Right atrium auricular region (tissue), 2 donors: ENCODE measurements at regions not wholly inside any gene's neighbourhood (a gene's known extent, or its start where the extent isn't known, plus 50 kb on each side); places are given as distances from the start of the nearest gene placed in this dataset.

Experiments used
- DNase-seq: peaks from one replicate; pipeline ENCODE4 v3.0.0-alpha.2; 2019; ENCODE audit warnings: low spot score
- H3K27ac ChIP-seq, 2 donors: fragments of 200-600 bp; sonication (generic); 1 replicate in 1 of 2; 2 replicates in 1 of 2; pipeline ENCODE4 v1.5.1; 2016 to 2019
- H3K27me3 ChIP-seq, 2 donors: fragments of 200-600 bp; sonication (generic); one replicate each; pipeline versions ENCODE4 v1.5.1 to v1.6.0; 2017 to 2019
- H3K36me3 ChIP-seq: fragments of 200-600 bp; sonication (generic); one replicate; pipeline ENCODE4 v1.5.1; 2016
- H3K4me1 ChIP-seq, 2 donors: fragments of 200-600 bp; sonication (generic); one replicate each; pipeline versions ENCODE4 v1.5.1 to v1.6.0; 2017 to 2019
- H3K4me3 ChIP-seq, 2 donors: fragments of 200-600 bp; sonication (generic); 1 replicate in 1 of 2; 2 replicates in 1 of 2; pipeline ENCODE4 v1.5.1; 2017 to 2019; ENCODE audit warnings: mild to moderate bottlenecking in 1 of 2, moderate library complexity in 1 of 2
- H3K9me3 ChIP-seq, 2 donors: fragments of 200-600 bp; sonication (generic); one replicate each; pipeline ENCODE4 v1.5.1; 2019
- TF ChIP-seq, protein P1 (sequence below), 2 donors: fragments of 200-600 bp; sonication (generic); IDR thresholded peaks; one replicate each; pipeline ENCODE4 v1.5.1; 2019; ENCODE audit warnings: antibody characterized with exemption in 2 of 2

DNA sequence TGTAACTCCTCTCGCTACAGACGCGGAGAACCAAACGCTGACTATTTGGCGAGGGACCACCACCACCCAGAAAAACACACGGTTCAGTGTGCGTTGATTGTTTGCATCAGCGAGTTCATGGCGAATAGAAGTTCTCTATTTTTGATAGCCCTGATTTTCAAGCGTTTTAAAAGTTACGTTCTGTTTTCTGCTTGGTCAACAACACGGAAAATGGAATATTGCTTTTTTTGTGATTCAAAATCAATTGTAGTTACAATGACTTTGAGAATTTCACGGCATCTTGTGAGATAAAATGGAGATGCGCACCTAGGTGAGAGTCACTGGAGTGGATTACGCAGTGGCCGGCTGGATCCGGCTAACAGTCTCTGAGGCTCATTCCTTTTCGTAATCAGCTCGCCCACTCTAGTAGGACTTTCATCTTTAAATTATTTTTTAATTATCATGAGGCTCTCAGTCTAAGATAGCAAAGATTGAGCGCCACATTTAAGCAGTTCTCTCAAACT, 54.8 kb downstream of the CCDC54 start:
- H3K36me3 ChIP-seq = no peaks in the 10 kb centered on the region

DNA sequence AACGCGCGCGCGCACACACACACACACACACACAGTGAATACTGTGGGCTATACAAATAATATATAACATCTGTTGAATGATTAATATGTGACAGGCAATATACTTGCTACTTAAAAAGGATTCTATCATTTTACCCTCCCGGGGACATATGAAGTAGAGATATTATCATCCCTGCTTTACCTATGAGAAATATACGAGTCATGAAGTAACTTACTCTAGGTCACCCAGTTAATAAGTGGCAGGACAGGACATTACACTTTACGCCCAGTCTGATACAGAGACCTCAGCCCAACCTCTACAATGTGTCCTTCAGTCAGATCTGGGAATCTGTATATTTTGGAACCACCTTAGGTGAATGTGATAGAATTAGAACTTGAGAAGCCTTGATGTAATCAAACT, 55.4 kb downstream of the CCDC54 start:
- Histone ChIP-seq H3K9me3 (no peaks in the 10 kb centered on the region), H3K36me3 (no peaks in the 10 kb centered on the region), H3K27me3 (no peaks in the 10 kb centered on the region), H3K4me1 (peaks cover 0 to 10% of the 10 kb centered on the region in 2 donors), H3K27ac (no peak overlapping the region), H3K4me3 (peak overlapping the region in 1 of 2 donors; percentile 87)
- TF ChIP-seq, protein P1, sequence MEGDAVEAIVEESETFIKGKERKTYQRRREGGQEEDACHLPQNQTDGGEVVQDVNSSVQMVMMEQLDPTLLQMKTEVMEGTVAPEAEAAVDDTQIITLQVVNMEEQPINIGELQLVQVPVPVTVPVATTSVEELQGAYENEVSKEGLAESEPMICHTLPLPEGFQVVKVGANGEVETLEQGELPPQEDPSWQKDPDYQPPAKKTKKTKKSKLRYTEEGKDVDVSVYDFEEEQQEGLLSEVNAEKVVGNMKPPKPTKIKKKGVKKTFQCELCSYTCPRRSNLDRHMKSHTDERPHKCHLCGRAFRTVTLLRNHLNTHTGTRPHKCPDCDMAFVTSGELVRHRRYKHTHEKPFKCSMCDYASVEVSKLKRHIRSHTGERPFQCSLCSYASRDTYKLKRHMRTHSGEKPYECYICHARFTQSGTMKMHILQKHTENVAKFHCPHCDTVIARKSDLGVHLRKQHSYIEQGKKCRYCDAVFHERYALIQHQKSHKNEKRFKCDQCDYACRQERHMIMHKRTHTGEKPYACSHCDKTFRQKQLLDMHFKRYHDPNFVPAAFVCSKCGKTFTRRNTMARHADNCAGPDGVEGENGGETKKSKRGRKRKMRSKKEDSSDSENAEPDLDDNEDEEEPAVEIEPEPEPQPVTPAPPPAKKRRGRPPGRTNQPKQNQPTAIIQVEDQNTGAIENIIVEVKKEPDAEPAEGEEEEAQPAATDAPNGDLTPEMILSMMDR (IDR thresholded peaks at IDR 0.05) = no peak
- DNase-seq = no peak

More for the DNA sequence above, 54.8 kb downstream of the CCDC54 start:
- Histone ChIP-seq H3K4me1 (peaks cover 0 to 10% of the 10 kb centered on the region in 2 donors), H3K27me3 (no peaks in the 10 kb centered on the region), H3K9me3 (no peaks in the 10 kb centered on the region), H3K27ac (peak overlapping the region; percentile 92 to 94), H3K4me3 (peak overlapping the region; percentile 66 to 87)
- DNase-seq = no peak
- TF ChIP-seq, protein P1 (IDR thresholded peaks at IDR 0.05) = no peak

DNA sequence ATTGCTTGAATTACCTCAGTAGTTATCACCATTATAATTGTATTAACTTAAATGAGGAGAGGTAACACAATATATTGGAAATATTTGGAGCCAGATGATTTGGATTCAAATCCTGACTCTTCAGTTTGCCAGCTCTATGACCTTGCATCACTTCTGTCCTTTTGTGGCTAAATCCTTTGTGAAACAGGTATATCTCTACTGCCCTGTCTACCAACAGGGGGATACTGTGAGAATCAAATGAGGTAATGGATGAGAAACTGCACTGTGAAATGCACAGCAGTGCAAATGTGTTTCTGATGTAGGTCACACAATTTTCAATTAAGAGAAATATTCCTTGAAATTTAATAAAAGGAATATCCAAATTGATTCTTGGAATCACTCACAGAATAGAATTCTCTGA, 58.8 kb downstream of the CCDC54 start:
- Histone ChIP-seq H3K9me3 (no peaks in the 10 kb centered on the region), H3K27me3 (no peaks in the 10 kb centered on the region), H3K4me3 (no peak overlapping the region), H3K36me3 (no peaks in the 10 kb centered on the region), H3K4me1 (no peaks in the 10 kb centered on the region), H3K27ac (no peak overlapping the region)
- no peak for DNase-seq
- TF ChIP-seq, protein P1 (IDR thresholded peaks at IDR 0.05) = no peak

DNA sequence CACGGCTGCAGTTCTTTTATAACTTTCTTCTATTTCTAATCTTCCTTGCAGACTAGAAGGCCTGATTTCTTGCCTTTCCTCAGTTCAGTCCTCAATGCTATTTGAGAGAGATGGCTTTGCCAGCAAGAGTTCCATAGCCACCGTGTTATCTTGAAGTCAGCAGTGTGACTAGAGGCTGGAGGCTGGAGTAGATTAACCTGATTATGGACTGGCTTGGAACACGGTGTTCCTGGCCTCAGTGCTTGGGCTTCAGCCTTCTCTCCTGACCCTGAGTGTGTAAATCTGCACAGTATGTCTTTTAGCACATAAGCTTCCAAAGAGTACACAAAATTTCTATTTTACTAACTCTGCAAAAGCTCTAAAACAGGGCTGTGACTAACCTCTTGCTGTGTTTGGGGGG, 61.4 kb downstream of the CCDC54 start:
- Histone ChIP-seq H3K27ac (no peak overlapping the region), H3K27me3 (no peaks in the 10 kb centered on the region), H3K4me1 (no peaks in the 10 kb centered on the region), H3K9me3 (no peaks in the 10 kb centered on the region), H3K36me3 (no peaks in the 10 kb centered on the region), H3K4me3 (no peak overlapping the region)
- no peak for DNase-seq
- TF ChIP-seq, protein P1 (IDR thresholded peaks at IDR 0.05) = no peak

DNA sequence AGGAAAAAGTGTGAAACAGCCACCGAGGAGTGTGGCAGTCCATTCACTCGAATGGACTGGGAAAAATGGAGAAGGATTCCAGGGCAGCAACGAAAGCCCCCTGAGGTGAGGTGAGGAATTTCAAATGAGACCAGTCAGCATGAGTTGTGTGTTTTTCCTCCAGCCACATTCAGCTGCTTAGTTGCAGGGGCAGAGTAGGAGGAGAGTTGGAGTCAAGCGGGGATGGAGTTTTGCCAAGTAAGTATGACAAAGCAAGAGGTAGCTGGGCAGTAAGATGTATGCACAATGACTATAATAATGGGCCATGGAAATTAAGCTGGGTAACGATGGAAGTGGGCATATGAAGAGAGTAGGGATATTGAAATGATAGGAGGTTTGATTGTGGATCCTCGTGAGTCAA, 64.4 kb downstream of the CCDC54 start:
- Histone ChIP-seq H3K9me3 (no peaks in the 10 kb centered on the region), H3K36me3 (no peaks in the 10 kb centered on the region), H3K4me3 (no peak overlapping the region), H3K27me3 (no peaks in the 10 kb centered on the region), H3K4me1 (no peaks in the 10 kb centered on the region), H3K27ac (no peak overlapping the region)
- no peak for DNase-seq
- TF ChIP-seq, protein P1 (IDR thresholded peaks at IDR 0.05) = no peak

DNA sequence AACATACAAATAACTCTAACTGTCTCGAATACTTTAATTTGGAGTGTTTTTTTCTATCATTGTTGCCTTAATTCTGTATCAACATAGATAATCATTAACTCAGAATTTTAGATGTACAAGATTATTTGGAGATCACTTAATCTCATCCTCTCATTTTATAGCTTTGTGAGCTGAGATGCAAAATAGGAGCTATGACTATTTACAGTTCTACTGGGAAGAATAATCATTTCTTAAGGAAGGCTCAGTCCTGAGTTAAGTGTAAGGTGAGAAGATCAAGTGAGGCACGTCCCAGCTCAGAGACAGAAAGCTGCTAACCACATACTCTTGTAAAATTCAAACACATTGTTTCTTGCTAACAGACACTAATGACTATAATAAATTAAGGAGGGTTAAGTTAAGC, 66.2 kb downstream of the CCDC54 start:
- TF ChIP-seq, protein P1 (IDR thresholded peaks at IDR 0.05) = no peak
- H3K27ac ChIP-seq = no peak overlapping the region
- no peaks in the 10 kb centered on the region for H3K27me3 ChIP-seq

More for the DNA sequence above, 66.2 kb downstream of the CCDC54 start:
- H3K4me1 ChIP-seq = no peaks in the 10 kb centered on the region
- H3K36me3 ChIP-seq = no peaks in the 10 kb centered on the region
- no peak for DNase-seq
- no peaks in the 10 kb centered on the region for H3K9me3 ChIP-seq
- no peak overlapping the region for H3K4me3 ChIP-seq
